Activated CD4-positive, alpha-beta T cell treated with anti-CD3 and anti-CD28 coated beads, Interleukin-2, amount 10 ng/mL, durations not matched to agents 7 days and 5 days (primary cell): ENCODE measurements at regions not wholly inside any gene's neighbourhood (a gene's known extent, or its start where the extent isn't known, plus 50 kb on each side); places are given as distances from the start of the nearest gene placed in this dataset.

Experiments used
- CTCF ChIA-PET: fragments of 350-600 bp; sonication (Branson Sonifier 250); formaldehyde crosslinking; loops from one replicate; lab custom pipeline; 2021; ENCODE audit warnings: antibody characterized with exemption; lab: Charles Lee
- POLR2A ChIA-PET: fragments of 350-600 bp; sonication (Branson Sonifier 250); formaldehyde crosslinking; loops from one replicate; lab custom pipeline; 2021; ENCODE audit warnings: antibody characterized with exemption; lab: Charles Lee
- DNase-seq: peaks from one replicate; pipeline ENCODE4 v3.0.0-alpha.2; 2020
- H3K27ac Mint-ChIP-seq: one replicate; pipeline ENCODE4 v1.8.0; 2021; ENCODE audit warnings: mild to moderate bottlenecking, moderate library complexity, mixed read lengths
- H3K27me3 Mint-ChIP-seq: one replicate; pipeline ENCODE4 v1.8.0; 2021; ENCODE audit warnings: mixed read lengths
- H3K36me3 Mint-ChIP-seq: one replicate; pipeline ENCODE4 v1.8.0; 2021; ENCODE audit warnings: low read depth, mixed read lengths
- H3K4me1 Mint-ChIP-seq: one replicate; pipeline ENCODE4 v1.8.0; 2021; ENCODE audit warnings: mixed read lengths
- H3K4me3 Mint-ChIP-seq: one replicate; pipeline ENCODE4 v1.8.0; 2021; ENCODE audit warnings: mild to moderate bottlenecking, moderate library complexity, mixed read lengths
- H3K9me3 Mint-ChIP-seq: one replicate; pipeline ENCODE4 v1.8.0; 2021; ENCODE audit warnings: mixed read lengths

GRCh38 chr3:168589376-168589775 lies 493.7 kb upstream of the GOLIM4 start:
- Mint-ChIP-seq H3K36me3 (no peaks in the 10 kb centered on the region), H3K4me3 (no peak overlapping the region), H3K4me1 (no peaks in the 10 kb centered on the region), H3K27me3 (no peaks in the 10 kb centered on the region), H3K27ac (no peak overlapping the region), H3K9me3 (no peaks in the 10 kb centered on the region)
- POLR2A ChIA-PET, result no interaction called here
- CTCF ChIA-PET, result no interaction called here
- no peak for DNase-seq

GRCh38 chr3:168585544-168585943 lies 489.8 kb upstream of the GOLIM4 start:
- no peaks in the 10 kb centered on the region for H3K36me3 Mint-ChIP-seq
- ChIA-PET CTCF (no interaction called here), POLR2A (no interaction called here)
- H3K27me3 Mint-ChIP-seq, result no peaks in the 10 kb centered on the region
- H3K9me3 Mint-ChIP-seq, result no peaks in the 10 kb centered on the region
- no peaks in the 10 kb centered on the region for H3K4me1 Mint-ChIP-seq
- H3K4me3 Mint-ChIP-seq, result no peak overlapping the region
- no peak for DNase-seq
- H3K27ac Mint-ChIP-seq, result no peak overlapping the region

- POLR2A ChIA-PET, result no interaction called here
- Mint-ChIP-seq H3K9me3 (no peaks in the 10 kb centered on the region), H3K27me3 (no peaks in the 10 kb centered on the region)
These were observed 488.3 kb upstream of the GOLIM4 start for GRCh38 chr3:168583977-168584376.

GRCh38 chr3:168582503-168582902 lies 486.8 kb upstream of the GOLIM4 start:
- Mint-ChIP-seq H3K9me3 (no peaks in the 10 kb centered on the region), H3K36me3 (no peaks in the 10 kb centered on the region), H3K27me3 (no peaks in the 10 kb centered on the region), H3K27ac (no peak overlapping the region), H3K4me3 (no peak overlapping the region), H3K4me1 (no peaks in the 10 kb centered on the region)
- ChIA-PET CTCF (no interaction called here), POLR2A (no interaction called here)
- no peak for DNase-seq

More at GRCh38 chr3:168583977-168584376, 488.3 kb upstream of the GOLIM4 start:
- Mint-ChIP-seq H3K36me3 (no peaks in the 10 kb centered on the region), H3K27ac (no peak overlapping the region), H3K4me3 (no peak overlapping the region), H3K4me1 (no peaks in the 10 kb centered on the region)
- CTCF ChIA-PET, result no interaction called here
- DNase-seq, result no peak

- Mint-ChIP-seq H3K27me3 (no peaks in the 10 kb centered on the region), H3K4me1 (no peaks in the 10 kb centered on the region), H3K9me3 (no peaks in the 10 kb centered on the region), H3K4me3 (no peak overlapping the region), H3K27ac (no peak overlapping the region), H3K36me3 (no peaks in the 10 kb centered on the region)
- CTCF ChIA-PET, result no interaction called here
- DNase-seq, result no peak
- POLR2A ChIA-PET, result no interaction called here
These were observed 486.1 kb upstream of the GOLIM4 start for GRCh38 chr3:168581771-168582225.

- no peaks in the 10 kb centered on the region for H3K36me3 Mint-ChIP-seq
- POLR2A ChIA-PET, result no interaction called here
- H3K27me3 Mint-ChIP-seq, result no peaks in the 10 kb centered on the region
- no peaks in the 10 kb centered on the region for H3K4me1 Mint-ChIP-seq
- no peak overlapping the region for H3K4me3 Mint-ChIP-seq
- H3K27ac Mint-ChIP-seq, result no peak overlapping the region
- CTCF ChIA-PET, result no interaction called here
- H3K9me3 Mint-ChIP-seq, result no peaks in the 10 kb centered on the region
- DNase-seq, result no peak
These were observed 483.3 kb upstream of the GOLIM4 start for GRCh38 chr3:168579010-168579409.

- Mint-ChIP-seq H3K9me3 (no peaks in the 10 kb centered on the region), H3K36me3 (no peaks in the 10 kb centered on the region), H3K27me3 (no peaks in the 10 kb centered on the region), H3K4me3 (no peak overlapping the region), H3K27ac (no peak overlapping the region), H3K4me1 (no peaks in the 10 kb centered on the region)
- ChIA-PET CTCF (no interaction called here), POLR2A (no interaction called here)
- no peak for DNase-seq
These were observed 480.0 kb upstream of the GOLIM4 start for GRCh38 chr3:168575750-168576149.

GRCh38 chr3:168574455-168575158 lies 478.9 kb upstream of the GOLIM4 start:
- Mint-ChIP-seq H3K9me3 (no peaks in the 10 kb centered on the region), H3K4me1 (no peaks in the 10 kb centered on the region), H3K4me3 (no peak overlapping the region), H3K27me3 (no peaks in the 10 kb centered on the region), H3K36me3 (no peaks in the 10 kb centered on the region), H3K27ac (no peak overlapping the region)
- CTCF ChIA-PET, result no interaction called here
- no peak for DNase-seq
- POLR2A ChIA-PET, result no interaction called here

- Mint-ChIP-seq H3K4me3 (no peak overlapping the region), H3K4me1 (no peaks in the 10 kb centered on the region), H3K27ac (no peak overlapping the region), H3K27me3 (no peaks in the 10 kb centered on the region), H3K36me3 (no peaks in the 10 kb centered on the region), H3K9me3 (no peaks in the 10 kb centered on the region)
- CTCF ChIA-PET, result no interaction called here
- POLR2A ChIA-PET, result no interaction called here
- no peak for DNase-seq
These were observed 474.9 kb upstream of the GOLIM4 start for GRCh38 chr3:168570404-168571155.

- ChIA-PET CTCF (no interaction called here), POLR2A (no interaction called here)
- no peaks in the 10 kb centered on the region for H3K27me3 Mint-ChIP-seq
- no peak overlapping the region for H3K27ac Mint-ChIP-seq
- DNase-seq, result no peak
- H3K4me3 Mint-ChIP-seq, result no peak overlapping the region
- H3K36me3 Mint-ChIP-seq, result no peaks in the 10 kb centered on the region
- no peaks in the 10 kb centered on the region for H3K9me3 Mint-ChIP-seq
- H3K4me1 Mint-ChIP-seq, result no peaks in the 10 kb centered on the region
These were observed 463.1 kb upstream of the GOLIM4 start for GRCh38 chr3:168558728-168559411.

GRCh38 chr3:168552251-168552650 lies 456.5 kb upstream of the GOLIM4 start:
- Mint-ChIP-seq H3K4me1 (no peaks in the 10 kb centered on the region), H3K36me3 (no peaks in the 10 kb centered on the region), H3K27ac (no peak overlapping the region), H3K9me3 (no peaks in the 10 kb centered on the region), H3K27me3 (no peaks in the 10 kb centered on the region), H3K4me3 (no peak overlapping the region)
- CTCF ChIA-PET, result no interaction called here
- no peak for DNase-seq
- POLR2A ChIA-PET, result no interaction called here

GRCh38 chr3:168548719-168549118 lies 453.0 kb upstream of the GOLIM4 start:
- Mint-ChIP-seq H3K4me1 (no peaks in the 10 kb centered on the region), H3K27ac (no peak overlapping the region), H3K27me3 (no peaks in the 10 kb centered on the region), H3K36me3 (no peaks in the 10 kb centered on the region), H3K4me3 (no peak overlapping the region), H3K9me3 (no peaks in the 10 kb centered on the region)
- no peak for DNase-seq
- POLR2A ChIA-PET, result no interaction called here
- CTCF ChIA-PET, result no interaction called here

- H3K4me3 Mint-ChIP-seq, result no peak overlapping the region
- no peak for DNase-seq
- H3K36me3 Mint-ChIP-seq, result no peaks in the 10 kb centered on the region
- CTCF ChIA-PET, result no interaction called here
- POLR2A ChIA-PET, result no interaction called here
- no peaks in the 10 kb centered on the region for H3K4me1 Mint-ChIP-seq
- H3K9me3 Mint-ChIP-seq, result no peaks in the 10 kb centered on the region
- H3K27me3 Mint-ChIP-seq, result no peaks in the 10 kb centered on the region
- H3K27ac Mint-ChIP-seq, result no peak overlapping the region
These were observed 451.0 kb upstream of the GOLIM4 start for GRCh38 chr3:168546707-168547106.
